ENCODE measurements at regions not wholly inside any gene's neighbourhood (a gene's known extent, or its start where the extent isn't known, plus 50 kb on each side); places are given as distances from the start of the nearest gene placed in this dataset.

GRCh38 chr12:61758661-61759060 lies 501.5 kb upstream of the USP15 start:
- TF ChIP-seq, protein P1, sequence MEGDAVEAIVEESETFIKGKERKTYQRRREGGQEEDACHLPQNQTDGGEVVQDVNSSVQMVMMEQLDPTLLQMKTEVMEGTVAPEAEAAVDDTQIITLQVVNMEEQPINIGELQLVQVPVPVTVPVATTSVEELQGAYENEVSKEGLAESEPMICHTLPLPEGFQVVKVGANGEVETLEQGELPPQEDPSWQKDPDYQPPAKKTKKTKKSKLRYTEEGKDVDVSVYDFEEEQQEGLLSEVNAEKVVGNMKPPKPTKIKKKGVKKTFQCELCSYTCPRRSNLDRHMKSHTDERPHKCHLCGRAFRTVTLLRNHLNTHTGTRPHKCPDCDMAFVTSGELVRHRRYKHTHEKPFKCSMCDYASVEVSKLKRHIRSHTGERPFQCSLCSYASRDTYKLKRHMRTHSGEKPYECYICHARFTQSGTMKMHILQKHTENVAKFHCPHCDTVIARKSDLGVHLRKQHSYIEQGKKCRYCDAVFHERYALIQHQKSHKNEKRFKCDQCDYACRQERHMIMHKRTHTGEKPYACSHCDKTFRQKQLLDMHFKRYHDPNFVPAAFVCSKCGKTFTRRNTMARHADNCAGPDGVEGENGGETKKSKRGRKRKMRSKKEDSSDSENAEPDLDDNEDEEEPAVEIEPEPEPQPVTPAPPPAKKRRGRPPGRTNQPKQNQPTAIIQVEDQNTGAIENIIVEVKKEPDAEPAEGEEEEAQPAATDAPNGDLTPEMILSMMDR (IDR thresholded peaks at IDR 0.05) = no peak
- no peak for TF ChIP-seq POLR2A (IDR thresholded peaks at IDR 0.05)

Data from right lobe of liver (tissue), 4 donors.